ENCODE measurements at regions not wholly inside any gene's neighbourhood (a gene's known extent, or its start where the extent isn't known, plus 50 kb on each side); places are given as distances from the start of the nearest gene placed in this dataset.
"Not testable (repeated sequence)": the region's sequence is repeated elsewhere in the genome, so short reads cannot be mapped to it uniquely, and the experiment has no call there.

- no peak overlapping the region for H3K27ac ChIP-seq (ENCODE audit: low read length)
- no peaks in the 10 kb centered on the region for H3K4me1 ChIP-seq (ENCODE audit: control insufficient read depth, insufficient read depth, low read length)
- H3K4me3 ChIP-seq (ENCODE audit: low read length): no peak overlapping the region
- no peak for DNase-seq (ENCODE audit: low read depth, low spot score)
- WGBS (ENCODE audit: insufficient coverage, insufficient read length): no CpG with 5 or more reads among the region's 9 CpGs
- no peaks in the 10 kb centered on the region for H3K9me3 ChIP-seq (ENCODE audit: control insufficient read depth, insufficient read depth, low read length)
- no peaks in the 10 kb centered on the region for H3K27me3 ChIP-seq (ENCODE audit: control insufficient read depth, insufficient read depth, low read length)
- H3K36me3 ChIP-seq (ENCODE audit: control insufficient read depth, insufficient read depth, low read length): no peaks in the 10 kb centered on the region
Measured at GRCh38 chr2:142827170-142827569, 50.3 kb upstream of the KYNU start.

- no peak overlapping the region for H3K27ac ChIP-seq (ENCODE audit: low read length)
- H3K27me3 ChIP-seq (ENCODE audit: control insufficient read depth, insufficient read depth, low read length): no peaks in the 10 kb centered on the region
- no peak overlapping the region for H3K4me3 ChIP-seq (ENCODE audit: low read length)
- no peak for DNase-seq (ENCODE audit: low read depth, low spot score)
- WGBS (ENCODE audit: insufficient coverage, insufficient read length): no CpG with 5 or more reads among the region's 2 CpGs
- no peaks in the 10 kb centered on the region for H3K36me3 ChIP-seq (ENCODE audit: control insufficient read depth, insufficient read depth, low read length)
- H3K9me3 ChIP-seq (ENCODE audit: control insufficient read depth, insufficient read depth, low read length): no peaks in the 10 kb centered on the region
- no peaks in the 10 kb centered on the region for H3K4me1 ChIP-seq (ENCODE audit: control insufficient read depth, insufficient read depth, low read length)
Measured at GRCh38 chr2:142825861-142826260, 51.6 kb upstream of the KYNU start.

- H3K4me1 ChIP-seq (ENCODE audit: control insufficient read depth, insufficient read depth, low read length): no peaks in the 10 kb centered on the region
- no peaks in the 10 kb centered on the region for H3K9me3 ChIP-seq (ENCODE audit: control insufficient read depth, insufficient read depth, low read length)
- no peak overlapping the region for H3K27ac ChIP-seq (ENCODE audit: low read length)
- DNase-seq (ENCODE audit: low read depth, low spot score): no peak
- WGBS (ENCODE audit: insufficient coverage, insufficient read length): no CpG with 5 or more reads among the region's 1 CpG
- no peaks in the 10 kb centered on the region for H3K36me3 ChIP-seq (ENCODE audit: control insufficient read depth, insufficient read depth, low read length)
- H3K4me3 ChIP-seq (ENCODE audit: low read length): no peak overlapping the region
- H3K27me3 ChIP-seq (ENCODE audit: control insufficient read depth, insufficient read depth, low read length): no peaks in the 10 kb centered on the region
Measured at GRCh38 chr2:142824756-142825155, 52.7 kb upstream of the KYNU start.

- no peak overlapping the region for H3K27ac ChIP-seq (ENCODE audit: low read length)
- no peaks in the 10 kb centered on the region for H3K36me3 ChIP-seq (ENCODE audit: control insufficient read depth, insufficient read depth, low read length)
- no peak overlapping the region for H3K4me3 ChIP-seq (ENCODE audit: low read length)
- no peaks in the 10 kb centered on the region for H3K9me3 ChIP-seq (ENCODE audit: control insufficient read depth, insufficient read depth, low read length)
- WGBS (ENCODE audit: insufficient coverage, insufficient read length): no CpG with 5 or more reads among the region's 3 CpGs
- DNase-seq (ENCODE audit: low read depth, low spot score): no peak
- no peaks in the 10 kb centered on the region for H3K27me3 ChIP-seq (ENCODE audit: control insufficient read depth, insufficient read depth, low read length)
- no peaks in the 10 kb centered on the region for H3K4me1 ChIP-seq (ENCODE audit: control insufficient read depth, insufficient read depth, low read length)
Measured at GRCh38 chr2:142822190-142822589, 55.3 kb upstream of the KYNU start.

GRCh38 chr2:142819411-142819810 is 58.1 kb upstream of the KYNU start:
- Histone ChIP-seq H3K4me1 (ENCODE audit: control insufficient read depth, insufficient read depth, low read length) (no peaks in the 10 kb centered on the region), H3K36me3 (ENCODE audit: control insufficient read depth, insufficient read depth, low read length) (no peaks in the 10 kb centered on the region), H3K27ac (ENCODE audit: low read length) (no peak overlapping the region), H3K4me3 (ENCODE audit: low read length) (no peak overlapping the region), H3K27me3 (ENCODE audit: control insufficient read depth, insufficient read depth, low read length) (no peaks in the 10 kb centered on the region), H3K9me3 (ENCODE audit: control insufficient read depth, insufficient read depth, low read length) (no peaks in the 10 kb centered on the region)
- no peak for DNase-seq (ENCODE audit: low read depth, low spot score)
- no CpG with 5 or more reads among the region's 2 CpGs for WGBS (ENCODE audit: insufficient coverage, insufficient read length)

GRCh38 chr2:142815375-142815774 is 62.1 kb upstream of the KYNU start:
- no CpG with 5 or more reads among the region's 1 CpG for whole genome bisulfite sequencing (ENCODE audit: insufficient coverage, insufficient read length)
- H3K27ac ChIP-seq (ENCODE audit: low read length): no peak overlapping the region
- H3K36me3 ChIP-seq (ENCODE audit: control insufficient read depth, insufficient read depth, low read length): no peaks in the 10 kb centered on the region
- no peaks in the 10 kb centered on the region for H3K9me3 ChIP-seq (ENCODE audit: control insufficient read depth, insufficient read depth, low read length)
- H3K4me1 ChIP-seq (ENCODE audit: control insufficient read depth, insufficient read depth, low read length): no peaks in the 10 kb centered on the region
- no peaks in the 10 kb centered on the region for H3K27me3 ChIP-seq (ENCODE audit: control insufficient read depth, insufficient read depth, low read length)
- no peak for DNase-seq (ENCODE audit: low read depth, low spot score)
- no peak overlapping the region for H3K4me3 ChIP-seq (ENCODE audit: low read length)

- WGBS (ENCODE audit: insufficient coverage, insufficient read length): no CpG with 5 or more reads among the region's 5 CpGs
- Histone ChIP-seq H3K27me3 (ENCODE audit: control insufficient read depth, insufficient read depth, low read length) (no peaks in the 10 kb centered on the region), H3K9me3 (ENCODE audit: control insufficient read depth, insufficient read depth, low read length) (no peaks in the 10 kb centered on the region), H3K4me3 (ENCODE audit: low read length) (no peak overlapping the region), H3K36me3 (ENCODE audit: control insufficient read depth, insufficient read depth, low read length) (no peaks in the 10 kb centered on the region), H3K27ac (ENCODE audit: low read length) (no peak overlapping the region), H3K4me1 (ENCODE audit: control insufficient read depth, insufficient read depth, low read length) (no peaks in the 10 kb centered on the region)
- no peak for DNase-seq (ENCODE audit: low read depth, low spot score)
Measured at GRCh38 chr2:142813830-142814829, 63.3 kb upstream of the KYNU start.

- not testable (repeated sequence) for H3K4me1 ChIP-seq (ENCODE audit: control insufficient read depth, insufficient read depth, low read length); H3K27me3 ChIP-seq (ENCODE audit: control insufficient read depth, insufficient read depth, low read length); H3K27ac ChIP-seq (ENCODE audit: low read length); H3K9me3 ChIP-seq (ENCODE audit: control insufficient read depth, insufficient read depth, low read length); H3K36me3 ChIP-seq (ENCODE audit: control insufficient read depth, insufficient read depth, low read length); H3K4me3 ChIP-seq (ENCODE audit: low read length); DNase-seq (ENCODE audit: low read depth, low spot score)
- no CpG with 5 or more reads among the region's 13 CpGs for WGBS (ENCODE audit: insufficient coverage, insufficient read length)
Measured at GRCh38 chr2:142811644-142812043, 65.8 kb upstream of the KYNU start.

- H3K27me3 ChIP-seq (ENCODE audit: control insufficient read depth, insufficient read depth, low read length): no peaks in the 10 kb centered on the region
- no peak overlapping the region for H3K4me3 ChIP-seq (ENCODE audit: low read length)
- no peaks in the 10 kb centered on the region for H3K9me3 ChIP-seq (ENCODE audit: control insufficient read depth, insufficient read depth, low read length)
- H3K36me3 ChIP-seq (ENCODE audit: control insufficient read depth, insufficient read depth, low read length): no peaks in the 10 kb centered on the region
- H3K4me1 ChIP-seq (ENCODE audit: control insufficient read depth, insufficient read depth, low read length): no peaks in the 10 kb centered on the region
- H3K27ac ChIP-seq (ENCODE audit: low read length): no peak overlapping the region
- DNase-seq (ENCODE audit: low read depth, low spot score): no peak
Measured at GRCh38 chr2:142805244-142805643, 72.2 kb upstream of the KYNU start.

GRCh38 chr2:142803158-142803557 is 74.3 kb upstream of the KYNU start:
- Histone ChIP-seq H3K27me3 (ENCODE audit: control insufficient read depth, insufficient read depth, low read length) (no peaks in the 10 kb centered on the region), H3K36me3 (ENCODE audit: control insufficient read depth, insufficient read depth, low read length) (no peaks in the 10 kb centered on the region), H3K9me3 (ENCODE audit: control insufficient read depth, insufficient read depth, low read length) (no peaks in the 10 kb centered on the region), H3K4me1 (ENCODE audit: control insufficient read depth, insufficient read depth, low read length) (no peaks in the 10 kb centered on the region), H3K4me3 (ENCODE audit: low read length) (no peak overlapping the region), H3K27ac (ENCODE audit: low read length) (no peak overlapping the region)
- no peak for DNase-seq (ENCODE audit: low read depth, low spot score)

- no peak overlapping the region for H3K27ac ChIP-seq (ENCODE audit: low read length)
- H3K27me3 ChIP-seq (ENCODE audit: control insufficient read depth, insufficient read depth, low read length): no peaks in the 10 kb centered on the region
- no peaks in the 10 kb centered on the region for H3K4me1 ChIP-seq (ENCODE audit: control insufficient read depth, insufficient read depth, low read length)
- H3K36me3 ChIP-seq (ENCODE audit: control insufficient read depth, insufficient read depth, low read length): no peaks in the 10 kb centered on the region
- no CpG with 5 or more reads among the region's 1 CpG for WGBS (ENCODE audit: insufficient coverage, insufficient read length)
- DNase-seq (ENCODE audit: low read depth, low spot score): no peak
- no peak overlapping the region for H3K4me3 ChIP-seq (ENCODE audit: low read length)
- H3K9me3 ChIP-seq (ENCODE audit: control insufficient read depth, insufficient read depth, low read length): no peaks in the 10 kb centered on the region
Measured at GRCh38 chr2:142796588-142796987, 80.9 kb upstream of the KYNU start.
